K562 (cell line): ENCODE measurements at regions not wholly inside any gene's neighbourhood (a gene's known extent, or its start where the extent isn't known, plus 50 kb on each side); places are given as distances from the start of the nearest gene placed in this dataset.

Source experiments
- ATAC-seq: fragments of 200-7000 bp; cut with Tn5 transposase; 3 replicates; pipeline ENCODE4 v1.9.1; 2020; ENCODE audit warnings: moderate library complexity
- BruUV-seq: library from RNA; stranded (reverse); fragments of 400-500 nt; replicated peaks from 2 replicates; lab custom pipeline; 2021; lab: Mats Ljungman, UMichigan
- CTCF ChIA-PET: fragments of 300-600 bp; formaldehyde crosslinking; extraction: SDS; loops from one replicate; lab custom pipeline; 2021; ENCODE audit warnings: low intra/inter-chr PET ratio; lab: Yijun Ruan, JAX
- POLR2A ChIA-PET: fragments of 300-600, 350-650 bp; sonication (Branson Sonifier 250); formaldehyde crosslinking; extraction: SDS; loops from one replicate; lab custom pipeline; 2021; ENCODE audit warnings: antibody characterized with exemption, inconsistent platforms; lab: Yijun Ruan, JAX
- DNase-seq, 4 experiments: peaks; one replicate each; pipeline versions ENCODE4 v3.0.0 to v3.0.0-alpha.2; 2011 to 2018; ENCODE audit warnings: low spot score in 3 of 4, mixed read lengths in 3 of 4; ENCODE audit errors: extremely low read depth in 1 of 4
- FAIRE-seq: peaks from 2 replicates; lab custom pipeline; 2011; peaks lifted over from hg19 to GRCh38; lab: Jason Lieb, UNC
- H2AFZ ChIP-seq: 2 replicates; pipeline ENCODE4 v1.6.0; 2011; ENCODE audit warnings: low read depth, low read length, control low read depth, inconsistent platforms
- H3K27ac ChIP-seq: fragments of 200-600 bp; 3 replicates; pipeline ENCODE4 v1.8.0; 2011; ENCODE audit warnings: low read depth, mild to moderate bottlenecking, control low read depth, inconsistent platforms, low read length, moderate library complexity, mixed read lengths; ENCODE audit errors: extremely low read depth
- H3K27me3 ChIP-seq, 2 experiments: fragments of 300-600 bp in 1 of 2; 2 replicates in 1 of 2; 3 replicates in 1 of 2; pipeline versions ENCODE4 v1.6.0 to v1.8.0; 2011; ENCODE audit warnings: inconsistent platforms in 2 of 2, low read length in 2 of 2, mild to moderate bottlenecking in 1 of 2, mixed read lengths in 1 of 2, moderate library complexity in 1 of 2; ENCODE audit not compliant: control insufficient read depth in 2 of 2, insufficient read depth in 2 of 2
- H3K36me3 ChIP-seq: fragments of 300-600 bp; 3 replicates; pipeline ENCODE4 v1.8.0; 2011; ENCODE audit warnings: mild to moderate bottlenecking, low read length, inconsistent platforms; ENCODE audit not compliant: control insufficient read depth, insufficient read depth
- H3K4me1 ChIP-seq, 2 experiments: fragments of 200-600 bp in 1 of 2; replicated peaks in 1 of 2; 2 replicates in 1 of 2; 3 replicates in 1 of 2; pipeline versions ENCODE4 v1.5.1 to v1.8.0; 2011; ENCODE audit warnings: inconsistent platforms in 2 of 2, low read length in 2 of 2, mild to moderate bottlenecking in 1 of 2, mixed read lengths in 1 of 2, moderate library complexity in 1 of 2; ENCODE audit not compliant: control insufficient read depth in 2 of 2, insufficient read depth in 2 of 2
- H3K4me2 ChIP-seq: 2 replicates; pipeline ENCODE4 v1.6.1; 2011; ENCODE audit warnings: low read length, control low read depth, inconsistent platforms, mixed read lengths; ENCODE audit not compliant: insufficient read depth
- H3K4me3 ChIP-seq: fragments of 200-600 bp; sonication (generic), shearing (Covaris generic); 2 replicates; pipeline ENCODE4 v1.5.1; 2016; ENCODE audit warnings: control low read depth, inconsistent platforms
- H3K79me2 ChIP-seq: fragments of 200-600 bp; 3 replicates; pipeline ENCODE4 v1.8.0; 2011; ENCODE audit warnings: low read length, inconsistent platforms; ENCODE audit not compliant: control insufficient read depth, insufficient read depth
- H3K9ac ChIP-seq, 2 experiments: 2 replicates each; pipeline versions ENCODE4 v1.6.0 to v1.6.1; 2011; ENCODE audit warnings: low read depth in 2 of 2, low read length in 2 of 2, control low read depth in 1 of 2, inconsistent platforms in 1 of 2, mild to moderate bottlenecking in 1 of 2, mixed read lengths in 1 of 2; ENCODE audit not compliant: insufficient read depth in 1 of 2
- H3K9me1 ChIP-seq: one replicate; pipeline ENCODE4 v1.6.0; 2011; ENCODE audit warnings: inconsistent platforms, mild to moderate bottlenecking, low read length, moderate library complexity; ENCODE audit not compliant: control insufficient read depth, insufficient read depth
- H3K9me3 ChIP-seq: replicated peaks from 2 replicates; pipeline ENCODE4 v1.5.1; 2011; ENCODE audit warnings: low read depth, low read length, inconsistent platforms; ENCODE audit not compliant: control insufficient read depth, insufficient read depth
- H4K20me1 ChIP-seq: replicated peaks from 2 replicates; pipeline ENCODE4 v1.6.1; 2011; ENCODE audit warnings: low read length, inconsistent platforms, mixed read lengths; ENCODE audit not compliant: control insufficient read depth, insufficient read depth
- CBFB ChIP-seq: sonication (generic); formaldehyde crosslinking; IDR thresholded peaks from 2 replicates; pipeline ENCODE4 v1.4.0; 2020; ENCODE audit warnings: mild to moderate bottlenecking, missing genetic modification reagents
- EP400 ChIP-seq: fragments of 450-650 bp; IDR thresholded peaks from 2 replicates; pipeline ENCODE4 v1.6.1; 2017; ENCODE audit warnings: antibody characterized with exemption, mild to moderate bottlenecking, moderate library complexity
- KLF13 ChIP-seq: fragments of 450-650 bp; IDR thresholded peaks from 2 replicates; pipeline ENCODE4 v1.6.1; 2016; ENCODE audit warnings: missing genetic modification characterization, low read depth, mild to moderate bottlenecking, missing compliant biosample characterization, moderate library complexity, borderline replicate concordance
- MAFK ChIP-seq: IDR thresholded peaks from 2 replicates; pipeline ENCODE4 v1.6.1; 2011; ENCODE audit warnings: low read length, improper control_type of control experiment
- MEF2A ChIP-seq: IDR thresholded peaks from 2 replicates; pipeline ENCODE4 v1.6.1; 2011; ENCODE audit warnings: low read depth, mild to moderate bottlenecking, low read length, moderate library complexity; ENCODE audit not compliant: control insufficient read depth
- NONO ChIP-seq, 2 experiments: fragments of 200-400 bp in 1 of 2; fragments of 450-650 bp in 1 of 2; formaldehyde crosslinking in 1 of 2; IDR thresholded peaks; 2 replicates each; pipeline ENCODE4 v1.6.1; 2017; ENCODE audit warnings: low read depth in 2 of 2, mild to moderate bottlenecking in 2 of 2, moderate library complexity in 2 of 2, low read length in 1 of 2
- RBM15 ChIP-seq: fragments of 200-400 bp; formaldehyde crosslinking; IDR thresholded peaks from 2 replicates; pipeline ENCODE4 v1.6.1; 2018; ENCODE audit warnings: mild to moderate bottlenecking, low read length, moderate library complexity; ENCODE audit not compliant: insufficient read depth
- TBL1XR1 ChIP-seq, 2 experiments: IDR thresholded peaks; 2 replicates each; pipeline ENCODE4 v1.6.1; 2012; ENCODE audit warnings: improper control_type of control experiment in 2 of 2, low read length in 2 of 2, mild to moderate bottlenecking in 1 of 2
- ZNF274 ChIP-seq: IDR thresholded peaks from 2 replicates; pipeline ENCODE4 v1.6.1; 2011; ENCODE audit warnings: low read depth, mild to moderate bottlenecking, low read length, moderate library complexity, borderline replicate concordance
- WGBS: fragments of 100-300 bp; shearing (Covaris generic); methylation state at CpG from one replicate; pipeline ENCODE4 v1.1.6; 2016; ENCODE audit warnings: low coverage, mixed read lengths; ENCODE audit not compliant: insufficient coverage; ENCODE audit errors: missing lambda C conversion rate; 5-methylcytosine and 5-hydroxymethylcytosine counted together
- in situ Hi-C: fragments of 300-500 bp; cut with MboI; formaldehyde crosslinking; loops from 4 replicates; pipeline ENCODE4 v1.15.0; 2018; ENCODE audit warnings: inconsistent platforms, mixed read lengths
- intact Hi-C: fragments of 100-400 bp; cut with micrococcal nuclease; formaldehyde crosslinking; loops from 2 replicates; pipeline ENCODE4 v1.14.2; 2022

DNA sequence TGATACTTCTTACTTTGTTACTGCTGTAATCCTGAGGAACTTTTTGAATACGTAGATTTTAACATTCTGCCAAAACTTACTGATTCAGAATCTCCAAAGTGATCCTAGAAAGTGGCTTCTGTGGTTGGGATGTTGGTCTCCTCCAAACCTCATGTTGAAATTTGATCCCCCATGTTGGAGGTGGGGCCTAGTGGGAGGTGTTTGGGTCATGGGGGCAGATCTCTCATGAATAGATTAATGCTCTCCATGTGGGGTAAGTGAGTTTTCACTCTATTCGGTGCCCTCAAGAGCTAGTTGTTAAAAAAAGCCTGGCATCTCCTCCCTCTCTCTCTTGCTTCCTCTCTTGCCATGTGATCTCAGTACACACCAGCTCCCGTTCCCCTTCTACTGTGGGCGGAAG lies 329.9 kb downstream of the HRH4 start:
- Histone ChIP-seq H3K27ac (no peak overlapping the region), H3K36me3 (no peaks in the 10 kb centered on the region), H3K79me2 (no peaks in the 10 kb centered on the region), H3K27me3 (no peaks in the 10 kb centered on the region), H3K9ac (no peak overlapping the region), H3K4me3 (no peak overlapping the region), H3K4me1 (no peaks in the 10 kb centered on the region), H3K4me2 (no peak overlapping the region), H3K9me1 (no peaks in the 10 kb centered on the region), H2AFZ (no peak overlapping the region), H4K20me1 (no peaks in the 10 kb centered on the region), H3K9me3 (no peaks in the 10 kb centered on the region)
- ATAC-seq: no peak
- ChIA-PET POLR2A (interaction anchor here (0.7 kb wide), 1 partner anchor 9 kb away, joined by 3 read pairs; no protein-coding TSS in a partner anchor), CTCF (no interaction called here)
- no TSS peak for BruUV-seq
- FAIRE-seq: no peak
- 1% methylated on average over 4 of the region's 4 CpGs for WGBS
- TF ChIP-seq MAFK (no peak), CBFB (CRISPR knock-in tag) (no peak), MEF2A (no peak), NONO (IDR thresholded peaks at IDR 0.05; ENCODE audit: low read depth in 2 of 2, low read length in 1 of 2) (no peak), ZNF274 (no peak), KLF13 (tag) (no peak), TBL1XR1 (IDR thresholded peaks at IDR 0.05; ENCODE audit: low read length in 2 of 2) (no peak), EP400 (no peak), RBM15 (no peak)
- no peak for DNase-seq
- intact Hi-C loops (no loop called here), in situ Hi-C loops (no loop called here)
